GM12878 (cell line): ENCODE measurements at regions not wholly inside any gene's neighbourhood (a gene's known extent, or its start where the extent isn't known, plus 50 kb on each side); places are given as distances from the start of the nearest gene placed in this dataset.

ENCODE experiments used
- CREB1 ChIP-seq: IDR thresholded peaks from 2 replicates; pipeline ENCODE4 v1.6.1; 2012; ENCODE audit warnings: low read depth, mild to moderate bottlenecking, inconsistent platforms
- ESRRA ChIP-seq: IDR thresholded peaks from 2 replicates; pipeline ENCODE4 v1.6.1; 2012; ENCODE audit warnings: mild to moderate bottlenecking, low read length, improper control_type of control experiment
- NR2C1 ChIP-seq: fragments of 450-650 bp; IDR thresholded peaks from 2 replicates; pipeline ENCODE4 v1.6.1; 2017; ENCODE audit warnings: antibody characterized with exemption, mild to moderate bottlenecking, moderate library complexity
- PBX3 ChIP-seq: IDR thresholded peaks from 2 replicates; pipeline ENCODE4 v1.6.1; 2011; ENCODE audit warnings: mild to moderate bottlenecking, low read depth, low read length, moderate library complexity; ENCODE audit not compliant: insufficient replicate concordance
- SPI1 ChIP-seq: IDR thresholded peaks from 2 replicates; pipeline ENCODE4 v1.6.1; 2011; ENCODE audit warnings: low read depth, mild to moderate bottlenecking, low read length, moderate library complexity, borderline replicate concordance; ENCODE audit not compliant: insufficient read depth

DNA sequence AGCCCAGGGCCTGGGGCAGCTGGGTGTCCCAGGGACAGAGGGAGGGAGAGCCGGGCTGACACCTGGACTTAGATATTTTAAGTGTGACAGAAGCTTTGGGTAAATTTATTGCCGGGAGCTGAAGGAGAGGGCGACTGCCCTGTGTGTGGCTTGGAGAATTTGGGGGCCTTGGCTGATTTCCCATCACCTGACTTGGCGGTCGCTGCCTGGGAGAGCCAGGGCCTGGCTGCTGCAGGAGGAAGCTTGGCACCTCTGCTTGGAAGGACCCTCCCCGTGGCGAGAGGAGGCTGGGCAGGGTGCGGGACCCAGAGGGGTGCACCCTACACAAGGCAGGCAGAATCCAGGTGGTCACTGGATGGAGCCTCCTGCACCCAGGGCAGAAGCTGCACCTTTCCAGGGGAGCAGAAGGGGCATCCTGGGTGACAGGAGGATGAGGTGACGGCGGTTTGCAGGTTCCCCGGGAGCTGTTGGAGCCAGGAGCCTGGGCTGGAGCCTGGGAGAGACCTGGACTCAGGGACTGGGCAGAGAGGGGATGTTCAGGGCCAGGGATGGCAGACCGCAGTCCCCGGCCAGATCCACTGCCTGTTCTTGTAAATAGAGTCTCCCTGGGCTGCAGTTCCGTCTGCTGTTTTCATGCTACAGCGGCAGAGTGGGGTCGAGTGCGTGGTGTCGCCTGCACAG is 72.0 kb downstream of the RGS12 start:
- TF ChIP-seq CREB1: no peak
- TF ChIP-seq SPI1: no peak
- no peak for TF ChIP-seq ESRRA
- no peak for TF ChIP-seq NR2C1
- no peak for TF ChIP-seq PBX3
